Activated CD4-positive, alpha-beta T cell treated with anti-CD3 and anti-CD28 coated beads, Interleukin-2, amount 50 U/mL, for 16 hours (primary cell): ENCODE measurements at regions not wholly inside any gene's neighbourhood (a gene's known extent, or its start where the extent isn't known, plus 50 kb on each side); places are given as distances from the start of the nearest gene placed in this dataset.
"Not testable (repeated sequence)": the region's sequence is repeated elsewhere in the genome, so short reads cannot be mapped to it uniquely, and the experiment has no call there.

Experiments
- DNase-seq: peaks from one replicate; pipeline ENCODE4 v3.0.0-alpha.2; 2020

- no peak for DNase-seq
Observed at GRCh38 chr6:141212296-141212695, 920.4 kb upstream of the GJE1 start.

- no peak for DNase-seq
Observed at GRCh38 chr6:141211845-141212244, 920.9 kb upstream of the GJE1 start.

- no peak for DNase-seq
Observed at GRCh38 chr6:141210901-141211300, 921.8 kb upstream of the GJE1 start.

GRCh38 chr6:141209890-141210289 lies 922.8 kb upstream of the GJE1 start:
- no peak for DNase-seq

- DNase-seq, result no peak
Observed at GRCh38 chr6:141208101-141208500, 924.6 kb upstream of the GJE1 start.

GRCh38 chr6:141203902-141204575 lies 928.7 kb upstream of the GJE1 start:
- DNase-seq, result no peak

GRCh38 chr6:141202626-141203025 lies 930.1 kb upstream of the GJE1 start:
- no peak for DNase-seq

GRCh38 chr6:141199074-141199473 lies 933.7 kb upstream of the GJE1 start:
- DNase-seq, result no peak

GRCh38 chr6:141195251-141195832 lies 937.4 kb upstream of the GJE1 start:
- no peak for DNase-seq

- DNase-seq, result no peak
Observed at GRCh38 chr6:141183368-141183767, 949.4 kb upstream of the GJE1 start.

- DNase-seq, result not testable (repeated sequence)
Observed at GRCh38 chr6:141175458-141175857, 957.3 kb upstream of the GJE1 start.

GRCh38 chr6:141174932-141175331 lies 957.8 kb upstream of the GJE1 start:
- DNase-seq, result no peak

GRCh38 chr6:141173529-141173928 lies 959.2 kb upstream of the GJE1 start:
- no peak for DNase-seq

- DNase-seq, result no peak
Observed at GRCh38 chr6:141169419-141169818, 963.3 kb upstream of the GJE1 start.

- no peak for DNase-seq
Observed at GRCh38 chr6:141167945-141168344, 964.8 kb upstream of the GJE1 start.

GRCh38 chr6:141165002-141165665 lies 967.6 kb upstream of the GJE1 start:
- DNase-seq, result no peak

- no peak for DNase-seq
Observed at GRCh38 chr6:141164042-141164743, 968.5 kb upstream of the GJE1 start.

- DNase-seq, result no peak
Observed at GRCh38 chr6:141163107-141163506, 969.6 kb upstream of the GJE1 start.

GRCh38 chr6:141158740-141159139 lies 974.0 kb upstream of the GJE1 start:
- no peak for DNase-seq

- peak; percentile 44 for DNase-seq
Observed at GRCh38 chr6:141153563-141153962, 979.2 kb upstream of the GJE1 start.

GRCh38 chr6:141152951-141153350 lies 979.8 kb upstream of the GJE1 start:
- no peak for DNase-seq

GRCh38 chr6:141151710-141152417 lies 980.9 kb upstream of the GJE1 start:
- DNase-seq, result no peak

GRCh38 chr6:141141870-141142269 lies 990.9 kb upstream of the GJE1 start:
- no peak for DNase-seq
